Esophagus squamous epithelium (tissue), 4 donors: ENCODE measurements at regions not wholly inside any gene's neighbourhood (a gene's known extent, or its start where the extent isn't known, plus 50 kb on each side); places are given as distances from the start of the nearest gene placed in this dataset.

Experiments
- POLR2A ChIP-seq, 4 donors: fragments of 450-650 bp; IDR thresholded peaks; one replicate each; pipeline ENCODE4 v1.6.1; 2017; ENCODE audit warnings: antibody characterized with exemption in 4 of 4, mild to moderate bottlenecking in 4 of 4, moderate library complexity in 3 of 4
- TF ChIP-seq, protein P1 (sequence below), 6 experiments: fragments of 450-650 bp in 4 of 6; fragments of 200-600 bp in 2 of 6; sonication (generic) in 2 of 6; IDR thresholded peaks; one replicate each; pipeline ENCODE4 v1.5.1; 2016 to 2019; ENCODE audit warnings: antibody characterized with exemption in 6 of 6, mild to moderate bottlenecking in 4 of 6, moderate library complexity in 4 of 6

DNA sequence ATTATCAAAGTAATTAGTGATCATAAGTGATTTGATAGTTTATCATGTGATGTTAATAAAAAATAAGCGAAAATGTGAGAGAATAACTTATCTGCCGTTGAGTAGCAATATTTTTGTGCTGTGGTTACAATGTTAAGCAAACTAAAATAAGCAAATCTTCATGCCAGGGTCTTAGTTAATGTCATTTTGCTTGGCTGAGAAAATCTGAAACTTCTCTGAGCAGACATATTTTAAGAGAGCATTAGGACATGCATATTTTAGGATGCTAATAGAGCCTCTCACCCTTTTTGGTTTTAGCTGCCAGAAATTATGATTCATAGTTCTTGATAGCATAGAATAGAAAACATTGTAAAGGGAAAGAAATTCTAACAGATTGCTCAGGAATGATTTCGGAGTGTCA lies 233.5 kb upstream of the ZEB2 start:
- TF ChIP-seq, protein P1, sequence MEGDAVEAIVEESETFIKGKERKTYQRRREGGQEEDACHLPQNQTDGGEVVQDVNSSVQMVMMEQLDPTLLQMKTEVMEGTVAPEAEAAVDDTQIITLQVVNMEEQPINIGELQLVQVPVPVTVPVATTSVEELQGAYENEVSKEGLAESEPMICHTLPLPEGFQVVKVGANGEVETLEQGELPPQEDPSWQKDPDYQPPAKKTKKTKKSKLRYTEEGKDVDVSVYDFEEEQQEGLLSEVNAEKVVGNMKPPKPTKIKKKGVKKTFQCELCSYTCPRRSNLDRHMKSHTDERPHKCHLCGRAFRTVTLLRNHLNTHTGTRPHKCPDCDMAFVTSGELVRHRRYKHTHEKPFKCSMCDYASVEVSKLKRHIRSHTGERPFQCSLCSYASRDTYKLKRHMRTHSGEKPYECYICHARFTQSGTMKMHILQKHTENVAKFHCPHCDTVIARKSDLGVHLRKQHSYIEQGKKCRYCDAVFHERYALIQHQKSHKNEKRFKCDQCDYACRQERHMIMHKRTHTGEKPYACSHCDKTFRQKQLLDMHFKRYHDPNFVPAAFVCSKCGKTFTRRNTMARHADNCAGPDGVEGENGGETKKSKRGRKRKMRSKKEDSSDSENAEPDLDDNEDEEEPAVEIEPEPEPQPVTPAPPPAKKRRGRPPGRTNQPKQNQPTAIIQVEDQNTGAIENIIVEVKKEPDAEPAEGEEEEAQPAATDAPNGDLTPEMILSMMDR (IDR thresholded peaks at IDR 0.05), result no peak
- TF ChIP-seq POLR2A (IDR thresholded peaks at IDR 0.05), result no peak
